NT2/D1 (cell line): ENCODE measurements at regions not wholly inside any gene's neighbourhood (a gene's known extent, or its start where the extent isn't known, plus 50 kb on each side); places are given as distances from the start of the nearest gene placed in this dataset.
"Not testable (repeated sequence)": the region's sequence is repeated elsewhere in the genome, so short reads cannot be mapped to it uniquely, and the experiment has no call there.

Experiments
- DNase-seq: peaks from one replicate; pipeline ENCODE4 v3.0.0-alpha.2; 2011; ENCODE audit warnings: low read depth, low spot score
- H3K27me3 ChIP-seq: 2 replicates; pipeline ENCODE4 v1.6.0; 2011; ENCODE audit warnings: mild to moderate bottlenecking; ENCODE audit not compliant: insufficient read length, insufficient read depth
- H3K36me3 ChIP-seq: 2 replicates; pipeline ENCODE4 v1.6.1; 2011; ENCODE audit warnings: mild to moderate bottlenecking, low read length, mixed read lengths; ENCODE audit not compliant: insufficient read depth, insufficient read length
- H3K4me1 ChIP-seq: 2 replicates; pipeline ENCODE4 v1.5.1; 2011; ENCODE audit not compliant: insufficient read depth, insufficient read length
- H3K4me3 ChIP-seq: 2 replicates; pipeline ENCODE4 v1.5.1; 2011; ENCODE audit warnings: low read depth; ENCODE audit not compliant: insufficient read length
- H3K9ac ChIP-seq: 2 replicates; pipeline ENCODE4 v1.6.0; 2011; ENCODE audit warnings: low read depth; ENCODE audit not compliant: insufficient read length
- H3K9me3 ChIP-seq: 2 replicates; pipeline ENCODE4 v1.5.1; 2011; ENCODE audit warnings: mild to moderate bottlenecking, low read length; ENCODE audit not compliant: insufficient read depth
- SUZ12 ChIP-seq: IDR thresholded peaks from 2 replicates; pipeline ENCODE4 v1.6.1; 2011; ENCODE audit not compliant: insufficient read length, insufficient read depth; ENCODE audit errors: extremely low read depth
- YY1 ChIP-seq: IDR thresholded peaks from 2 replicates; pipeline ENCODE4 v1.6.1; 2011; ENCODE audit not compliant: insufficient read length, insufficient read depth
- ZNF274 ChIP-seq: IDR thresholded peaks from 2 replicates; pipeline ENCODE4 v1.6.1; 2011; ENCODE audit warnings: mild to moderate bottlenecking, low read depth, low read length

DNA sequence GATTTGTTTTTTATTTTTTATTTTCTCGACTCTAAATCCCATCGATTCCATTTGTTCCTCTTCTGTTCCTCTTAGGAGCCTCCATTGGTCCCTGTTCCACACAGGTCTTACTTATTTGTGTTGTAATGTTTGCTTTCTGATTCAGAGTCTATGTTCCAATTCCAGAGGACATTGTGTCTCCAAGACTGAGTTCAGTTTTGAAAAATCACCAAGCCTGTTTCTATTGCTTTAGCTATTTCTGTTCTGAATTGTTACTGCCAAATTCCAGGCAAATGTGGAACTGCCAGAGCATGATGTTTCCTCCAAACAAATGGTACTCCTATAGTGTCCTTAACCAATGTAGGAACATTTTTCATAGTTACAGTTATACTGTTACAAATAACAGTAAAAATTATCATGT lies 270.9 kb upstream of the SPTLC3 start:
- no peak for DNase-seq
- Histone ChIP-seq H3K4me3 (no peak overlapping the region), H3K36me3 (no peaks in the 10 kb centered on the region), H3K9ac (no peak overlapping the region), H3K9me3 (no peaks in the 10 kb centered on the region), H3K4me1 (no peaks in the 10 kb centered on the region), H3K27me3 (no peaks in the 10 kb centered on the region)
- no peak for TF ChIP-seq SUZ12
- no peak for TF ChIP-seq ZNF274
- TF ChIP-seq YY1, result no peak

DNA sequence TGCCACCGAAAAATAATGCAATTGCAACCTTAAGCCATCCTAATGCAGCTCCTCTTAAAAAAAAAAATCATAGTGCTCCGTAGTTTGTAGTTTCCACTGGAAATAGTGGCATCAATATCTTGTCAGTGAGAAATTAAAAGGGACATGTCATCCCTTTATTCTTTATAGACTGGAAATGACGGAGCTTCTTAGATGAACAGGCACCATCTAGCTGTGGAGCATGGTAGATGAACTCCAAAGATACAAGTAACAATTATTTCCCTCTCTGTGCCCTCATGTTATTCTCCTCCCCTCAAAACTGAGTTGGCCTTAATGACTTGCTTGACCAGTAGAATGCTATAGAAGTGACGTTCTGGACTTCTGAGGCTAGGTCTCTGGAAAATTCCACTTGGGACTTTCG lies 268.1 kb upstream of the SPTLC3 start:
- H3K9ac ChIP-seq, result no peak overlapping the region
- DNase-seq, result no peak
- no peaks in the 10 kb centered on the region for H3K4me1 ChIP-seq
- H3K27me3 ChIP-seq, result no peaks in the 10 kb centered on the region
- no peak overlapping the region for H3K4me3 ChIP-seq
- H3K9me3 ChIP-seq, result no peaks in the 10 kb centered on the region
- H3K36me3 ChIP-seq, result no peaks in the 10 kb centered on the region
- TF ChIP-seq YY1 (no peak), ZNF274 (no peak), SUZ12 (no peak)

DNA sequence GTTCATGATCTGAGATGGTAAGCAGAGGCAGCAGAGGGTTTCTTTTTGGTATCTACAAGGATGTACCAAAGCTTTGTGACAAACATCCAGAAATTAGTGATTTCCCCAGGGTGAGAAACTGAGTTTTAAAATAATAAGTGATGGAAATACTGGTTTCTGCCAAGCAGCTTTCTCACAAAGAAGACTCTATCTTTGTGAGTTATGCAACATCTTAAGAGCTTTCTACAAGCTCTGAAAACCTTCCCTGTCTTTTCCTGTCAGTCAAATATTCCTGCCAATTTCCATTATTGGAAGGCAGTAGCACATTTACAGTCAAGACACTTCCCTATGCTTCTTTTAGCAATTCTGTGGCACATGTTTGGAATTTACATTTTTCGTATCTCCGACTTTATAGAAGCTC lies 264.7 kb upstream of the SPTLC3 start:
- no peaks in the 10 kb centered on the region for H3K4me1 ChIP-seq
- TF ChIP-seq ZNF274 (no peak), SUZ12 (no peak), YY1 (no peak)

DNA sequence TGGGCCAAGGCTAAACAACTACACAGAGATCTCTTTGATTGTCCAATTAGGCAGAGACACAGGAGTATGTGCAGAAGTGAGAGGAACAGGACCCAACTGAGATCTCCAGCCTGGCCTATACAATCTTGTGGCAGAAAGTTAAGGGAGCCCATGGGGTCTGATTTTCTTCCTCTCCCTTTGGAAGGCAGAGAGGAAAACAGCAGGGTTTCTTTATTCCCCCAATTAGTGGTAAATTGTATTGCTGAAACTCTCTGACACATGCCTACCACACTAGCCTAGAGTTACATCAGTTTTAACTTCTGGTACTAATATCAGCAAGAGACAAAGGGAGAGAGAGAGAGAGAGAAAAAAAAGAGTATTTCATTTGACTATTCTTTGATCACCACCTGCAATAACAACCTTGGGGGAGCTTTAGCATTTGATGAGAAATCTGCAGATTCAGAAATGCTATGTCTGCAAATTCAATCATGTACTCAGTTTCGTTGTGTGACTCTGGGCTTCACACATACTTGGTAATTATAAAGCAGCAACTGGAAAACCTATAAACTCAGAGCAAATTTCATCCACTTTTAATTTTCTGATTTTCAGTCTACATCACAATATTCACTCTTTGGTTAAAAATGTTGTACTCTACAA lies 260.3 kb upstream of the SPTLC3 start:
- Histone ChIP-seq H3K27me3 (no peaks in the 10 kb centered on the region), H3K4me1 (no peaks in the 10 kb centered on the region), H3K36me3 (no peaks in the 10 kb centered on the region), H3K4me3 (no peak overlapping the region), H3K9ac (no peak overlapping the region), H3K9me3 (no peaks in the 10 kb centered on the region)
- no peak for DNase-seq
- TF ChIP-seq YY1 (no peak), SUZ12 (no peak), ZNF274 (no peak)

More for the DNA sequence above, 264.7 kb upstream of the SPTLC3 start:
- H3K9ac ChIP-seq, result no peak overlapping the region
- H3K27me3 ChIP-seq, result no peaks in the 10 kb centered on the region
- H3K36me3 ChIP-seq, result no peaks in the 10 kb centered on the region
- no peak overlapping the region for H3K4me3 ChIP-seq
- no peaks in the 10 kb centered on the region for H3K9me3 ChIP-seq
- DNase-seq, result no peak

DNA sequence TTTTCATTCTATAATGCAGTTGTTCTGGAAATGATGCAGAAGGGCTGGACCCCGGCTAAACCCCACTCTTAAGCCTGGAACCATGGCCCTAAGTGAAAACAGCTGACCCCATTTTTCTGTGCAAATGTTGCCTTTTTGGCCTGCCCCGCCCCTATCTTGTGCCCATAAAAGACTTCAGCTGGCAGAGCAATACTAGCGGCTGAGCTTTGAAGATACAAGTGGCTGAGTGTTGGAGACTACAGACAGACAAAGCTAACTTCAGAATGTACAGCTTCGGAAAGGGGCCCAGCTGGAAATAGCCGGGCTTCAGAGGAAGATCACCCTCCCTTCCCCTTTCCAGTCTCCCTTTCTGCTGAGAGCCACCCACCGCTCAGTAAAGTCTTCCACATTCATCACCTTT lies 258.6 kb upstream of the SPTLC3 start:
- Histone ChIP-seq H3K4me3 (no peak overlapping the region), H3K36me3 (no peaks in the 10 kb centered on the region), H3K9me3 (no peaks in the 10 kb centered on the region), H3K27me3 (no peaks in the 10 kb centered on the region), H3K4me1 (no peaks in the 10 kb centered on the region), H3K9ac (no peak overlapping the region)
- TF ChIP-seq YY1 (no peak), ZNF274 (no peak), SUZ12 (no peak)
- no peak for DNase-seq

DNA sequence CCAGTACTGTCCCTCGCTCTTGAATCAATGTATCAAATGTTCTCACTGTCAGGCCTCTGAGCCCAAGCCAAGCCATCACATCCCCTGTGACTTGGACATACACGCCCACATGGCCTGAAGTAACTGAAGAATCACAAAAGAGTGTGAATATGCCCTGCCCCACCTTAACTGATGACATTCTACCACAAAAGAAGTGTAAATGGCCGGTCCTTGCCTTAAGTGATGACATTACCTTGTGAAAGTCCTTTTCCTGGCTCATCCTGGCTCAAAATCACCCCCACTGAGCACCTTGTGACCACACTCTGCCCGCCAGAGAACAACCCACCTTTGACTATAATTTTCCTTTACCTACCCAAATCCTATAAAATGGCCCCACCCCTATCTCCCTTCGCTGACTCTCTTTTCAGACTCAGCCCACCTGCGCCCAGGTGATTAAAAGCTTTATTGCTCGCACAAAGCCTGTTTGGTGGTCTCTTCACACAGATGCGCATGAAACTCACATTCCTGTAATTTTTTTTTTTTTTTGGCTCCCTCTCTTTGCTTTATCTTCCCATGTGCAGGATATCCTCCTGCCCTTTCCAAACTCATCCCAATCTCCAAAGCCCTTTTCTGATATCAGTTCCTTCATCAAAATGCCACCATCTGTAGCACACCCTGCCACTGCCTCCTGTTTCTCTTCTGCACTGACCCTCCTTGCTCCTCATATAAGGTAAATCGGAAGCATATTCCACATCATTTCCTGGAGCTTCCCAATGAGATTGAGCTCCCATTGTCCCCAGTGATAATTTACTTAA lies 255.7 kb upstream of the SPTLC3 start:
- not testable (repeated sequence) for H3K36me3 ChIP-seq, H3K9ac ChIP-seq, H3K27me3 ChIP-seq, DNase-seq, H3K4me3 ChIP-seq, H3K9me3 ChIP-seq, H3K4me1 ChIP-seq

DNA sequence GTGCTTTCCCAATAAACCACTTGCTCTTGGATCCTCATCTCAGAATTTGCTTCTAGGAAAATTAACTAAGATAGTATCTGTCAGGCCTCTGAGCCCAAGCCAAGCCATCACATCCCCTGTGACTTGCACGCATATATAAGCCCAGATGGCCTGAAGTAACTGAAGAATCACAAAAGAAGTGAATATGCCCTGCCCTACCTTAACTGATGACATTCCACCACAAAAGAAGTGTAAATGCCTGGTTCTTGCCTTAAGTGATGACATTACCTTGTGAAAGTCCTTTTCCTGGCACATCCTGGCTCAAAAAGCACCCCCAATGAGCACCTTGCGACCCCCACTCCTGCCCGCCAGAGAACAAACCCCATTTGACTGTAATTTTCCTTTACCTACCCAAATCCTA lies 255.0 kb upstream of the SPTLC3 start:
- H3K9me3 ChIP-seq, H3K4me3 ChIP-seq, H3K9ac ChIP-seq, H3K27me3 ChIP-seq, H3K4me1 ChIP-seq, H3K36me3 ChIP-seq, DNase-seq: not testable (repeated sequence)

DNA sequence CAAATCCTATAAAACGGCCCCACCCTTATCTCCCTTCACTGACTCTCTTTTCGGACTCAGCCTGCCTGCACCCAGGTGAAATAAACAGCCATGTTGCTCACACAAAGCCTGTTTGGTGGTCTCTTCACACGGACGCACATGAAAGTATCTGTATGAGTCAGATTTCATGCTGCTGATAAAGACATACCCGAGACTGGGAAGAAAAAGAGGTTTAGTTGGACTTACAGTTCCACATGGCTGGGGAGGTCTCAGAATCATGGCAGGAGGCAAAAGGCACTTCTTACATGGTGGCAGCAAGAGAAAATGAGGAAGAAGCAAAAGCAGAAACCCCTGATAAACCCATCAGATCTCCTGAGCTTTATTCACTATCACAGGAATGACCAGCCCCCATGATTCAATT lies 249.3 kb upstream of the SPTLC3 start:
- H3K9ac ChIP-seq, DNase-seq, H3K4me1 ChIP-seq, H3K27me3 ChIP-seq, H3K4me3 ChIP-seq, H3K9me3 ChIP-seq, H3K36me3 ChIP-seq: not testable (repeated sequence)
